HG02981 (cell line): ENCODE measurements at regions not wholly inside any gene's neighbourhood (a gene's known extent, or its start where the extent isn't known, plus 50 kb on each side); places are given as distances from the start of the nearest gene placed in this dataset.
A peak's percentile ranks its signal among the peaks of the same experiment; 100 is the strongest.

Experiments used
- ATAC-seq: cut with Tn5 transposase; IDR thresholded peaks from one replicate; pipeline ENCODE4 v1.9.1; 2021; ENCODE audit warnings: mild to moderate bottlenecking, moderate library complexity; ENCODE audit not compliant: unreplicated experiment

DNA sequence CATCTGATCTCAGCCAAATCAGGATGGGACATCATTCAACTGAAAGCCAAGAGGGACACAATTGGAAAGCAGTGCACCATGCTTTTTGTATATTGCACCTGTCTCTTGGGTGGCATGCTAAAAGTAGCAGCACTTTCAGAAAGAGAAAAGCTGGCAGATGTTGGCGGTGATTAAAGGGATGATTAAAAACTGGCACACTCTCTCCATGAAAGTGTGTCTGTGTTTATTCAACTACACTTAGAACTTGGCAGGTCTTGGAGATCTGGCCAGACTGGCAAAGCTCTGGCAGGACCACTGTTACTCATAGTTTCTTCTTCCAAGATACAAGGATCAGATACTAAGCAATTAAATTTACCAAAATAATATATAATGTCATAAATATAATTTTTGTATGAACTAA lies 112.9 kb upstream of the ELAVL2 start:
- no peak for ATAC-seq

DNA sequence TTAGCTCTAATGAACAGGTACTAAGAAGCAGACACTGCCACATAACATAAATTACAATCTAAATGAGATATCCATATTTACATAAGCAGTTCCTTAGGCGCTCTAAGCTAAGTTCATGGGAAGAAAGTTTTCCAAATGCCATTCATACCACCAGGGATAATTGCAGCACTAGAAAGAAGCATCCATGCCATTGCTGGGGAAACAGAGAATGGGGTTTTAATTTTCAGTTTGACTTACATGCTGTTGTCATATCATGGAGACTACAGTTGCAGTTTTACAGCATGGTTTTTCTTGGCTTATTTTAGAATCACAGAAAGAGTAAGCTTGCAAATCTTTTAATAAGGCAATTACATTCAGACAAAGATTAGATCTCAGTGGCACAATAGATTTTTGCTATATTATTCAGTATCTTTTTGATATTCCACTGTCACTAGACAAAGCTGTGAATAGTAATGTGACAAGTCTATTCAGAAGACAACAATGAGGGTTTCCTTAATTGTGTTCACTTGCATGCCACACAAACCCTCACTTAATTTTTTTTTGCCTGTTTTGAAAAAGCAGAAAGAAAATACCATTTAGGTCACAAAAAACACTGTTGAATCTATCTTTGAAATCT lies 108.4 kb upstream of the ELAVL2 start:
- ATAC-seq = no peak

DNA sequence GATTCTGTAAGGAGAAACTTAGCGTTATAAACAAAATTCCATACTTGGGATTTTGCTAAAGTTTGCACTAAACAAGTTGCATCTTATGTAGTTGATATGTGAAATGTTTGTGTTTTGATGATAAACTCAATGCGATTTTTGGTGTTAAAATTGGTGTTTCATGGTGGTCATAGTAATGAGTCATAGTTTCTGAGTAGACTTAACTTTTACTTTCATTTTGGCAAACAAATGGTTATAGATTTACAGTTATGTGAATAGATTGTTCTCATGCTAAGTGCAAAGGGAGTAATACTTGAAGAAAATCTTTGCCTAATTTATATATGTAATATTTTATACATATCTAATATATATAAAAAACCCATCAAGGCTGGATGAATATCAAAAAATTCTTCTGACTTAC lies 107.3 kb upstream of the ELAVL2 start:
- no peak for ATAC-seq

DNA sequence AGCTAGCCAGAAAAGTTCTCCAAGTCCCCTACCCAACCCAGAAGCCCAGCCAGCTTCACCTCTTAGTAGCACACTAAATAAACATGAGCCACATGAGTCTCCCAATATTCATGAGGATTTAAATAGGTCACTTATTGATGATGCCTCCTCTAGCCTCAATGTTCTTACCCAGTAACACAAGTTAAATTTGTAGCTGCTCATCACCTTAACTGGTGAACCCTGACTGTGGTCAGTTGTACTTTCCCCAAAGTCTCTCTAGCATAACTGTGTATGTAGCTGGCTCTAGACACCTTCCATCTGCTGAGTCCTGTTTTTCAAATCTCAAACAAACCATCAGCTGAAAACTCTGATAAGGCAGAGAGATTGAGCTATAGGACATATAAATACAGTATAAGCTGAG lies 100.3 kb upstream of the ELAVL2 start:
- ATAC-seq = peak; percentile 99

DNA sequence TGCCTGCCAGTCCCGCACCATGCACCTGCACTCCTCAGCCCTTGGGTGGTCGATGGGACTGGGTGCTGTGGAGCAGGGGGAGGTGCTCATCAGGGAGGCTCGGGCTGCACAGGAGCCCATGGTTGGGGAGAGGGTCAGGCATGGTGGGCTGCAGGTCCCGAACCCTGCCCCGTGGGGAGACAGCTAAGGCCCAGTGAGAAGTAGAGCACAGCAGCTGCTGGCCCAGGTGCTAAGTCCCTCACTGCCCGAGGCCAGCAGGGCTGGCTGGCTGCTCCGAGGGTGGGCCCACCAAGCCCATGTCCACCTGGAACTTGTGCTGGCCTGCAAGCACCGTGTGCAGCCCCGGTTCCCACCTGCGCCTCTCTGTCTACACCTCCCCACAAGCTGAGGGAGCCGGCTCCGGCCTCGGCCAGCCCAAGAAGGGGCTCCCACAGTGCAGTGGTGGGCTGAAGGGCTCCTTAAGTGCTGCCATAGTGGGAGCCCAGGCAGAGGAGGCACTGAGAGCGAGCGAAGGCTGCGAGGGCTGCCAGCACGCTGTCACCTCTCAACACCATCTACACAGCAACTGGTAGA lies 88.5 kb upstream of the ELAVL2 start:
- no peak for ATAC-seq

DNA sequence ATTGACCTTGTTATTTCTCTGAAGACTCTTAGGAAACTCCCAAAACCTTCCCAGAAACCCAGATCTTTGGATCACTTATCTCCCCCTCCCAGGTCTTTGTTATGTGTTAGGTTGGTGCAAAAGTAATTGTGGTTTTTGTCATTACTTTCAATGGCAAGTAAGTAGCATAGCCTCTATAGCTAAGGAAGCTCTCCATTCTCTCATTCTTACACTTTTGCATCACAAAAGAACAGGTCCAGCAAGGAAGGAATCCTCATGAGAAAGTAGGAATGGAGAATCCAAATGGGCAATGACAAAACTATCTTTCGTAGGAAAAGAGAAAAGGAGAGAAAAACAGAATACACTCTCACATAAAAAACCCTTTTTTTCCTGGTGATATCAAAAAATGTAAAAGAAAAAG lies 81.3 kb upstream of the ELAVL2 start:
- ATAC-seq = no peak

DNA sequence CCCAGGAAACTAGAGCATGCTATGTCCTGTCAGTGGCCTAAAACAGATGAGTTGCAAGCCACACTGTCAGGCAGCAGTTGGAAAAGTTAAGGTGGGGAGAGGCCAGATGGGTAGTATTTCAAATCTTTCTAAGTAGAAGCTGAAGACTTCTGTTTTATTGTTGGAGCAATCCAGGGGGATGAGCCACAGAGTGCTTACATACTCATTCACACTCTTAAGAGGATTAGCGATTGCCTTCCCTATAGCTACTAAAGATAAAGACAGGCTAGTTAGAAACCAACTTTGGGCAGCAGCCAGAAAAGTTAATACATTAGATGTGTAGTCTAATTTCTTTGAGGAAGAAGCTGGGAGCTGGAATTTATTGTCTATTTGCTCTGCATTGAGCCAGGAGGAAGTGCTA lies 61.7 kb upstream of the ELAVL2 start:
- no peak for ATAC-seq
